ENCODE measurements at regions not wholly inside any gene's neighbourhood (a gene's known extent, or its start where the extent isn't known, plus 50 kb on each side); places are given as distances from the start of the nearest gene placed in this dataset.
A peak's percentile ranks its signal among the peaks of the same experiment; 100 is the strongest.

- DNase-seq (ENCODE audit: low spot score) = no peak
These were observed 119.6 kb upstream of the SMAD3 start for GRCh38 chr15:66945842-66946241.

- peak; percentile 84 for DNase-seq (ENCODE audit: low spot score)
These were observed 118.7 kb upstream of the SMAD3 start for GRCh38 chr15:66946578-66947164.

- no peak for DNase-seq (ENCODE audit: low spot score)
These were observed 117.9 kb upstream of the SMAD3 start for GRCh38 chr15:66947471-66947870.

GRCh38 chr15:66948294-66948693, 117.1 kb upstream of the SMAD3 start:
- no peak for DNase-seq (ENCODE audit: low spot score)

GRCh38 chr15:66950114-66950513, 115.3 kb upstream of the SMAD3 start:
- DNase-seq (ENCODE audit: low spot score) = no peak

GRCh38 chr15:66951531-66952320, 113.7 kb upstream of the SMAD3 start:
- no peak for DNase-seq (ENCODE audit: low spot score)

GRCh38 chr15:66952756-66953522, 112.5 kb upstream of the SMAD3 start:
- no peak for DNase-seq (ENCODE audit: low spot score)

- DNase-seq (ENCODE audit: low spot score) = no peak
These were observed 111.7 kb upstream of the SMAD3 start for GRCh38 chr15:66953523-66954229.

GRCh38 chr15:66954601-66955000, 110.8 kb upstream of the SMAD3 start:
- DNase-seq (ENCODE audit: low spot score) = no peak

- no peak for DNase-seq (ENCODE audit: low spot score)
These were observed 110.3 kb upstream of the SMAD3 start for GRCh38 chr15:66955001-66955516.

- no peak for DNase-seq (ENCODE audit: low spot score)
These were observed 109.4 kb upstream of the SMAD3 start for GRCh38 chr15:66955871-66956585.

- no peak for DNase-seq (ENCODE audit: low spot score)
These were observed 108.6 kb upstream of the SMAD3 start for GRCh38 chr15:66956672-66957430.

GRCh38 chr15:66957431-66957720, 108.0 kb upstream of the SMAD3 start:
- DNase-seq (ENCODE audit: low spot score) = no peak

GRCh38 chr15:66959066-66959465, 106.3 kb upstream of the SMAD3 start:
- DNase-seq (ENCODE audit: low spot score) = no peak

GRCh38 chr15:66959875-66960274, 105.5 kb upstream of the SMAD3 start:
- no peak for DNase-seq (ENCODE audit: low spot score)

GRCh38 chr15:66960519-66960918, 104.9 kb upstream of the SMAD3 start:
- no peak for DNase-seq (ENCODE audit: low spot score)

- no peak for DNase-seq (ENCODE audit: low spot score)
These were observed 104.0 kb upstream of the SMAD3 start for GRCh38 chr15:66961407-66961884.

GRCh38 chr15:66961901-66962300, 103.5 kb upstream of the SMAD3 start:
- DNase-seq (ENCODE audit: low spot score) = no peak

- no peak for DNase-seq (ENCODE audit: low spot score)
These were observed 102.9 kb upstream of the SMAD3 start for GRCh38 chr15:66962522-66962921.

- DNase-seq (ENCODE audit: low spot score) = no peak
These were observed 102.3 kb upstream of the SMAD3 start for GRCh38 chr15:66963084-66963483.

- DNase-seq (ENCODE audit: low spot score) = no peak
These were observed 101.7 kb upstream of the SMAD3 start for GRCh38 chr15:66963710-66964109.
